Thyroid gland (tissue), 4 donors: ENCODE measurements at regions not wholly inside any gene's neighbourhood (a gene's known extent, or its start where the extent isn't known, plus 50 kb on each side); places are given as distances from the start of the nearest gene placed in this dataset.

ENCODE experiments used
- DNase-seq, 2 donors: peaks; one replicate each; pipeline ENCODE4 v3.0.0-alpha.2; 2019
- H3K27ac ChIP-seq, 3 donors: fragments of 200-600 bp; sonication (generic); 1 replicate in 2 of 3; 2 replicates in 1 of 3; pipeline ENCODE4 v1.5.1; 2016 to 2019; ENCODE audit warnings: mild to moderate bottlenecking in 1 of 3, moderate library complexity in 1 of 3
- H3K27me3 ChIP-seq: fragments of 200-600 bp; sonication (generic); one replicate; pipeline ENCODE4 v1.5.1; 2019
- H3K36me3 ChIP-seq, 2 donors: fragments of 200-600 bp; sonication (generic); one replicate each; pipeline ENCODE4 v1.5.1; 2016 to 2019
- H3K4me1 ChIP-seq, 2 donors: fragments of 200-600 bp; sonication (generic); one replicate each; pipeline ENCODE4 v1.5.1; 2017 to 2019
- H3K4me3 ChIP-seq, 3 donors: fragments of 200-600 bp; sonication (generic); replicated peaks in 1 of 3; 1 replicate in 2 of 3; 2 replicates in 1 of 3; pipeline ENCODE4 v1.5.1; 2016; ENCODE audit warnings: mild to moderate bottlenecking in 1 of 3
- H3K9me3 ChIP-seq: fragments of 200-600 bp; sonication (generic); one replicate; pipeline ENCODE4 v1.5.1; 2017
- POLR2A ChIP-seq, 2 donors: fragments of 450-650 bp; IDR thresholded peaks; one replicate each; pipeline ENCODE4 v1.6.1; 2017; ENCODE audit warnings: antibody characterized with exemption in 2 of 2, mild to moderate bottlenecking in 2 of 2, moderate library complexity in 1 of 2
- WGBS, 2 donors: methylation state at CpG; one replicate each; pipeline ENCODE4 v1.1.5; 2017; 5-methylcytosine and 5-hydroxymethylcytosine counted together
- intact Hi-C: fragments of 100-400 bp; cut with DNase I; formaldehyde crosslinking; loops from one replicate; pipeline ENCODE4 v1.15.1; 2023
- TF ChIP-seq, protein P1 (sequence below), 6 experiments: fragments of 200-600 bp in 3 of 6; fragments of 450-650 bp in 3 of 6; sonication (generic) in 3 of 6; IDR thresholded peaks; one replicate each; pipeline ENCODE4 v1.5.1; 2016 to 2019; ENCODE audit warnings: antibody characterized with exemption in 6 of 6, mild to moderate bottlenecking in 2 of 6, inconsistent platforms in 1 of 6, moderate library complexity in 1 of 6

DNA sequence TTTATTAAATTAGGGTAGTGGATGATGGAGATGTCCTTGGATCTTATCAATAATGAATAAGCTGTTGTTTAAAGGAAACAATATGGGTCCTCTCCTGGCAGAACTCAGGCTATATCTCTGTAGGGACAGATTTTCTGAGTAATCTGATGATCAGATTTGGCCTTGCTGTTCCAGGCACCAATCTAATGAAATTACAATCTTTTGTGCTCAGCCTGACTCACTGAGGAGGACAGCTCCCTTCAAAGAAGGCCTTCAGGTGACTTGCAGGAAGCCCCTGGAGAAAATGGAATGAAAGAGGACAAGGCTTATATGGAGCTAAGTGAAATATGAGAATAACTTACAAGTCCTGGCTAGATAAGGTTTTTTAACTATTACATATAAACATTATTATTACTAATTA lies 486.4 kb upstream of the SORCS1 start:
- Histone ChIP-seq H3K36me3 (no peaks in the 10 kb centered on the region), H3K27me3 (no peaks in the 10 kb centered on the region), H3K4me1 (no peaks in the 10 kb centered on the region), H3K9me3 (no peaks in the 10 kb centered on the region), H3K27ac (no peak overlapping the region), H3K4me3 (no peak overlapping the region)
- DNase-seq, result no peak
- intact Hi-C loops, result no loop called here
- TF ChIP-seq, protein P1, sequence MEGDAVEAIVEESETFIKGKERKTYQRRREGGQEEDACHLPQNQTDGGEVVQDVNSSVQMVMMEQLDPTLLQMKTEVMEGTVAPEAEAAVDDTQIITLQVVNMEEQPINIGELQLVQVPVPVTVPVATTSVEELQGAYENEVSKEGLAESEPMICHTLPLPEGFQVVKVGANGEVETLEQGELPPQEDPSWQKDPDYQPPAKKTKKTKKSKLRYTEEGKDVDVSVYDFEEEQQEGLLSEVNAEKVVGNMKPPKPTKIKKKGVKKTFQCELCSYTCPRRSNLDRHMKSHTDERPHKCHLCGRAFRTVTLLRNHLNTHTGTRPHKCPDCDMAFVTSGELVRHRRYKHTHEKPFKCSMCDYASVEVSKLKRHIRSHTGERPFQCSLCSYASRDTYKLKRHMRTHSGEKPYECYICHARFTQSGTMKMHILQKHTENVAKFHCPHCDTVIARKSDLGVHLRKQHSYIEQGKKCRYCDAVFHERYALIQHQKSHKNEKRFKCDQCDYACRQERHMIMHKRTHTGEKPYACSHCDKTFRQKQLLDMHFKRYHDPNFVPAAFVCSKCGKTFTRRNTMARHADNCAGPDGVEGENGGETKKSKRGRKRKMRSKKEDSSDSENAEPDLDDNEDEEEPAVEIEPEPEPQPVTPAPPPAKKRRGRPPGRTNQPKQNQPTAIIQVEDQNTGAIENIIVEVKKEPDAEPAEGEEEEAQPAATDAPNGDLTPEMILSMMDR (IDR thresholded peaks at IDR 0.05), result no peak
- no peak for TF ChIP-seq POLR2A (IDR thresholded peaks at IDR 0.05)

DNA sequence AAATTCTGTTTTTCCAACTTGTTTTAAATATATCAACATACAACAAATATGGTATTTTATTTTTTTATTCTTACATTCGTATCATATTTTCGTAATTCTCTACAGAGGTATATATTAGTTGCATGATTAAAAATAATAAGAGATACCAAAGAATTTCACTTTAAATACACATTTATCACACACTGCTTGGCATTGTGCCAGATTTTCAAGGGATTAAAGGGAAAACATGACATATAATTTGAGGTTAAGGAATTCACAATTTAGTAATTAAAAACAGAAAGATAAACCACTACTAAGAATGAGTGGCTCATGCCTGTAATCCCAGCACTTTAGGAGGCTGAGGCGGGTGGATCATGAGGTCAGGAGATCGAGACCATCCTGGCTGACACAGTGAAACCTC lies 484.7 kb upstream of the SORCS1 start:
- Histone ChIP-seq H3K36me3 (no peaks in the 10 kb centered on the region), H3K9me3 (no peaks in the 10 kb centered on the region), H3K4me3 (no peak overlapping the region), H3K27ac (no peak overlapping the region), H3K4me1 (no peaks in the 10 kb centered on the region), H3K27me3 (no peaks in the 10 kb centered on the region)
- no peak for DNase-seq
- intact Hi-C loops, result no loop called here
- TF ChIP-seq, protein P1 (IDR thresholded peaks at IDR 0.05), result no peak
- TF ChIP-seq POLR2A (IDR thresholded peaks at IDR 0.05), result no peak
- 90 to 92% methylated on average over 4 of the region's 4 CpGs for WGBS, 2 donors

DNA sequence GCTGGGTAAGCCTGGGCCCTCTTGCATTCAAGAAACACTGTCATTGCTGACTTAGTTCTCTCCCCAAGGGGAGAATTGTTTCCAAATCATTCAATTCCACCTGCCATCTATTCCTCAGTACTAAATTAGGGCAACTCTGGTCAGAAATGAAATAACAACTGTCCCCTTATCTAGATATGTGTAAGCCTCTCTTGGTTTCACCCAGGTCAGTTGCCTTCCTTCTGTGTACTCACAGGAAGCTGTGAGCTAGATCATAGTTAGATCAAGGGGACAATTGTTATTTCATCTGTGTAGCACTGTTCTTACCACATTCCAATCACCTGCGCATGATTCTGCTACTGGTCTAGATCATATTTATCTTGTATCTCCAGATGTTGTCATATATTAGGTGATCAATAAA lies 483.0 kb upstream of the SORCS1 start:
- no peaks in the 10 kb centered on the region for H3K4me1 ChIP-seq
- no peaks in the 10 kb centered on the region for H3K36me3 ChIP-seq
- H3K27me3 ChIP-seq, result no peaks in the 10 kb centered on the region
- intact Hi-C loops, result no loop called here
- no peak for DNase-seq
- no peaks in the 10 kb centered on the region for H3K9me3 ChIP-seq
- no peak overlapping the region for H3K4me3 ChIP-seq
- no peak for TF ChIP-seq POLR2A (IDR thresholded peaks at IDR 0.05)
- TF ChIP-seq, protein P1 (IDR thresholded peaks at IDR 0.05), result no peak
- no peak overlapping the region for H3K27ac ChIP-seq
- 88 to 92% methylated on average over 1 of the region's 1 CpG for WGBS, 2 donors

DNA sequence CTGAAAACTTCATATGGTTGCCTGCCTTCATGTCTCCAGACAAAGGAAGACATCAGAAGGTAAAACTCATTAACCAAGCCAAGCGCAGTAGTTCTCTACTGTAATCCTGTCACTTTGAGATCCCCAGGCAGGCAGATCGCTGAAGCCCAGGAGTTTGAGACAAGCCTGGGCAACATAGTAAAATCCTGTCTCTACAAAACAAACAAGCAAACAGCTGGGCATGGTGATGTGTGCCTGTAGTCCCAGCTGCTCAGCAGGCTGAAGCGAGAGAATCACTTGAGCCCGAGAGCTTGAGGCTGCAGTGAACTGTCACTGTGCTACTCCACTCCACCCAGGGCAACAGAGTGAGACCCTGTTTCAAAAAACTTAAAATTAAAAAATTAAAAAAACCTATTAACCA lies 467.4 kb upstream of the SORCS1 start:
- no peaks in the 10 kb centered on the region for H3K36me3 ChIP-seq
- no peak overlapping the region for H3K27ac ChIP-seq
- WGBS, 2 donors, result 81 to 83% methylated on average over 3 to 4 of the region's 4 CpGs
- no peak for TF ChIP-seq POLR2A (IDR thresholded peaks at IDR 0.05)
- TF ChIP-seq, protein P1 (IDR thresholded peaks at IDR 0.05), result no peak
- DNase-seq, result no peak
- H3K4me3 ChIP-seq, result no peak overlapping the region
- H3K9me3 ChIP-seq, result no peaks in the 10 kb centered on the region
- no peaks in the 10 kb centered on the region for H3K4me1 ChIP-seq
- H3K27me3 ChIP-seq, result no peaks in the 10 kb centered on the region
- intact Hi-C loops, result no loop called here

DNA sequence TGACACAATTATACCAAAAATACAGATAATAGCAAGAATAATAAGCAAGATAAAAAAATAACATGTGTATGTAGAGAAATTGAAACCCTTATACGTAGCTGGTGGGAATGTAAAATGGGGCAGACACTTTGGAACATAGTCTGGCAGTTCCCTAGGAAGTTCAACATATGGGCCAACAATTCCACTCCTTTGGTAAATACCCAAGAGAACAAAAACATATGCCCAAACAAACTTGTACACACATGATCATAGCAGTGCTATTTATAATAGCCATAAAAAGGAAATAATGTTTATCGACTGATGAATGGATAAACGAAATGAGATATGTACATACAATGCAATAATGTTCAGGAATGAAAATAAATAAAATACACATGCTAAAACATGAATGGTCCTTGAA lies 462.4 kb upstream of the SORCS1 start:
- WGBS, 2 donors, result 88 to 91% methylated on average over 3 of the region's 3 CpGs

More for the DNA sequence above, 462.4 kb upstream of the SORCS1 start:
- Histone ChIP-seq H3K4me1 (no peaks in the 10 kb centered on the region), H3K27ac (no peak overlapping the region), H3K9me3 (no peaks in the 10 kb centered on the region), H3K27me3 (no peaks in the 10 kb centered on the region), H3K36me3 (no peaks in the 10 kb centered on the region), H3K4me3 (no peak overlapping the region)
- intact Hi-C loops, result no loop called here
- no peak for DNase-seq
- TF ChIP-seq, protein P1 (IDR thresholded peaks at IDR 0.05), result no peak
- TF ChIP-seq POLR2A (IDR thresholded peaks at IDR 0.05), result no peak
